HCT116 (cell line): ENCODE measurements at regions not wholly inside any gene's neighbourhood (a gene's known extent, or its start where the extent isn't known, plus 50 kb on each side); places are given as distances from the start of the nearest gene placed in this dataset.

Experiments
- ATAC-seq: fragments of 200-7000 bp; cut with Tn5 transposase; 2 replicates; pipeline ENCODE4 v1.9.1; 2020; ENCODE audit warnings: mild to moderate bottlenecking, moderate library complexity
- BruUV-seq: library from RNA; stranded (reverse); fragments of 400-500 nt; replicated peaks from 2 replicates; lab custom pipeline; 2021; lab: Mats Ljungman, UMichigan
- CTCF ChIA-PET: fragments of 300-600 bp; sonication (Branson Sonifier 250); formaldehyde crosslinking; loops from one replicate; lab custom pipeline; 2021; ENCODE audit warnings: antibody characterized with exemption; lab: Charles Lee
- POLR2A ChIA-PET: fragments of 300-600, 350-600 bp; sonication (Branson Sonifier 250); formaldehyde crosslinking; loops from one replicate; lab custom pipeline; 2021; ENCODE audit warnings: antibody characterized with exemption; lab: Charles Lee
- RAD21 ChIA-PET, 2 experiments: fragments of 300-600 bp; sonication (Branson Sonifier 250); formaldehyde crosslinking; loops; one replicate each; lab custom pipeline; 2023; ENCODE audit warnings: low total read pairs in 2 of 2; ENCODE audit not compliant: uncharacterized antibody in 2 of 2, unreplicated experiment in 2 of 2, low non-redundant PET in 1 of 2; lab: Charles Lee
- DNase-seq: peaks from one replicate; pipeline ENCODE4 v3.0.0-alpha.2; 2010; ENCODE audit warnings: low read depth, low spot score
- H2AFZ ChIP-seq: fragments of 200-600 bp; shearing (Covaris generic), sonication (generic); 2 replicates; pipeline ENCODE4 v1.6.1; 2017; ENCODE audit warnings: low read depth, mixed run types, mixed read lengths, antibody characterized with exemption, low read length; ENCODE audit not compliant: poor library complexity, severe bottlenecking
- H3K27ac ChIP-seq: 2 replicates; pipeline ENCODE4 v1.5.1; 2012; ENCODE audit warnings: low read depth, low read length
- H3K27me3 ChIP-seq: fragments of 200-600 bp; sonication (generic); 2 replicates; pipeline ENCODE4 v1.6.1; 2016; ENCODE audit warnings: mixed run types, low read length, mixed read lengths; ENCODE audit not compliant: insufficient read depth
- H3K36me3 ChIP-seq, 2 experiments: fragments of 200-500 bp in 1 of 2; fragments of 200-600 bp in 1 of 2; sonication (Bioruptor generic) in 1 of 2; sonication (generic) in 1 of 2; 2 replicates each; pipeline versions ENCODE4 v1.5.1 to v1.6.1; 2014 to 2016; ENCODE audit warnings: low read length in 2 of 2, inconsistent platforms in 1 of 2, mixed read lengths in 1 of 2, mixed run types in 1 of 2; ENCODE audit not compliant: insufficient read depth in 2 of 2, control insufficient read depth in 1 of 2
- H3K4me1 ChIP-seq, 2 experiments: fragments of 200-600 bp in 1 of 2; sonication (generic) in 1 of 2; 2 replicates each; pipeline versions ENCODE4 v1.5.1 to v1.6.1; 2012 to 2017; ENCODE audit warnings: low read length in 2 of 2, inconsistent platforms in 1 of 2, mild to moderate bottlenecking in 1 of 2, mixed read lengths in 1 of 2, mixed run types in 1 of 2, moderate library complexity in 1 of 2; ENCODE audit not compliant: insufficient read depth in 2 of 2, control insufficient read depth in 1 of 2
- H3K4me2 ChIP-seq: fragments of 200-600 bp; sonication (generic); 2 replicates; pipeline ENCODE4 v1.6.1; 2017; ENCODE audit warnings: mixed run types, low read length, mixed read lengths
- H3K4me3 ChIP-seq, 2 experiments: fragments of 200-600 bp in 1 of 2; sonication (generic) in 1 of 2; replicated peaks in 1 of 2; 2 replicates each; pipeline ENCODE4 v1.5.1; 2011 to 2016; ENCODE audit warnings: low read length in 2 of 2, control low read depth in 1 of 2, low read depth in 1 of 2, mild to moderate bottlenecking in 1 of 2, mixed read lengths in 1 of 2, mixed run types in 1 of 2
- H3K79me2 ChIP-seq: fragments of 200-600 bp; sonication (generic); 2 replicates; pipeline ENCODE4 v1.6.1; 2017; ENCODE audit warnings: mild to moderate bottlenecking, mixed run types, low read length, moderate library complexity, mixed read lengths; ENCODE audit not compliant: insufficient read depth
- H3K9ac ChIP-seq: fragments of 200-600 bp; sonication (generic); 2 replicates; pipeline ENCODE4 v1.6.1; 2016; ENCODE audit warnings: low read length, mixed read lengths
- H3K9me2 ChIP-seq: fragments of 200-600 bp; sonication (generic), shearing (Covaris generic); 2 replicates; pipeline ENCODE4 v1.6.1; 2017; ENCODE audit warnings: mixed run types, mild to moderate bottlenecking, moderate library complexity; ENCODE audit not compliant: insufficient read depth
- H3K9me3 ChIP-seq, 2 experiments: fragments of 200-500 bp in 1 of 2; fragments of 200-600 bp in 1 of 2; sonication (Bioruptor generic) in 1 of 2; sonication (generic) in 1 of 2; 2 replicates each; pipeline ENCODE4 v1.6.1; 2014 to 2017; ENCODE audit warnings: low read length in 2 of 2, mixed read lengths in 2 of 2, inconsistent platforms in 1 of 2, low read depth in 1 of 2, mild to moderate bottlenecking in 1 of 2, mixed run types in 1 of 2, moderate library complexity in 1 of 2; ENCODE audit not compliant: control insufficient read depth in 1 of 2, insufficient read depth in 1 of 2
- H4K20me1 ChIP-seq: fragments of 200-600 bp; sonication (generic), shearing (Covaris generic); 2 replicates; pipeline ENCODE4 v1.6.1; 2017; ENCODE audit warnings: mixed run types, mild to moderate bottlenecking, moderate library complexity; ENCODE audit not compliant: insufficient read depth
- CBX3 ChIP-seq: IDR thresholded peaks from 2 replicates; pipeline ENCODE4 v1.6.1; 2012; ENCODE audit warnings: low read depth
- CEBPB ChIP-seq: IDR thresholded peaks from 2 replicates; pipeline ENCODE4 v1.6.1; 2012; ENCODE audit warnings: low read depth
- EGR1 ChIP-seq: IDR thresholded peaks from 2 replicates; pipeline ENCODE4 v1.6.1; 2012; ENCODE audit warnings: low read depth
- EZH2 ChIP-seq: fragments of 200-600 bp; sonication (generic); IDR thresholded peaks from 2 replicates; pipeline ENCODE4 v1.6.1; 2017; ENCODE audit warnings: antibody characterized with exemption, mixed run types
- FOSL1 ChIP-seq: IDR thresholded peaks from 2 replicates; pipeline ENCODE4 v1.6.1; 2012; ENCODE audit warnings: low read depth
- REST ChIP-seq: IDR thresholded peaks from 2 replicates; pipeline ENCODE4 v1.6.1; 2012; ENCODE audit warnings: low read depth
- SIN3A ChIP-seq: IDR thresholded peaks from 2 replicates; pipeline ENCODE4 v1.6.1; 2012; ENCODE audit warnings: low read depth
- TCF7L2 ChIP-seq: IDR thresholded peaks from 2 replicates; pipeline ENCODE4 v1.7.0; 2011; ENCODE audit warnings: borderline replicate concordance, inconsistent platforms; ENCODE audit not compliant: insufficient read depth, insufficient read length; ENCODE audit errors: extremely low read depth
- ZBTB33 ChIP-seq: IDR thresholded peaks from 2 replicates; pipeline ENCODE4 v1.6.1; 2011; ENCODE audit warnings: mild to moderate bottlenecking, low read length, moderate library complexity; ENCODE audit not compliant: insufficient replicate concordance; ENCODE audit errors: extremely low read depth
- intact Hi-C: fragments of 100-400 bp; cut with micrococcal nuclease; formaldehyde crosslinking; loops from 2 replicates; pipeline ENCODE4 v1.10.0; 2022
- TF ChIP-seq, protein P1 (sequence below): IDR thresholded peaks from 2 replicates; pipeline ENCODE4 v1.6.1; 2012
- TF ChIP-seq, protein P2 (sequence below): IDR thresholded peaks from 2 replicates; pipeline ENCODE4 v1.6.1; 2012

- TF ChIP-seq EZH2, result no peak
- TF ChIP-seq, protein P1, sequence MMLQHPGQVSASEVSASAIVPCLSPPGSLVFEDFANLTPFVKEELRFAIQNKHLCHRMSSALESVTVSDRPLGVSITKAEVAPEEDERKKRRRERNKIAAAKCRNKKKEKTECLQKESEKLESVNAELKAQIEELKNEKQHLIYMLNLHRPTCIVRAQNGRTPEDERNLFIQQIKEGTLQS, result no peak
- TF ChIP-seq, all 23 proteins: peak for 0
- no peak for ATAC-seq
Measured at GRCh38 chr13:30520571-30520970, 54.8 kb upstream of the HMGB1 start.

GRCh38 chr13:30523211-30523610 lies 57.5 kb upstream of the HMGB1 start:
- no peaks in the 10 kb centered on the region for H3K27me3 ChIP-seq
- no peak overlapping the region for H3K27ac ChIP-seq
- H3K4me1 ChIP-seq, result no peaks in the 10 kb centered on the region
- RAD21 ChIA-PET, result no interaction called here
- CTCF ChIA-PET, result no interaction called here
- H3K36me3 ChIP-seq, result no peaks in the 10 kb centered on the region
- H4K20me1 ChIP-seq, result no peaks in the 10 kb centered on the region
- H3K9me3 ChIP-seq, result no peaks in the 10 kb centered on the region
- no peak overlapping the region for H3K4me2 ChIP-seq
- no peak overlapping the region for H3K9ac ChIP-seq
- no peaks in the 10 kb centered on the region for H3K79me2 ChIP-seq
- H3K4me3 ChIP-seq, result no peak overlapping the region
- no peaks in the 10 kb centered on the region for H3K9me2 ChIP-seq
- ATAC-seq (no peak), DNase-seq (no peak)
- intact Hi-C loops, result no loop called here
- no peak for TF ChIP-seq REST
- TF ChIP-seq CEBPB, result no peak
- no peak for TF ChIP-seq EGR1
- no peak for TF ChIP-seq ZBTB33
- TF ChIP-seq CBX3, result no peak
- no peak for TF ChIP-seq EZH2
- no peak for TF ChIP-seq SIN3A
- TF ChIP-seq, protein P2, sequence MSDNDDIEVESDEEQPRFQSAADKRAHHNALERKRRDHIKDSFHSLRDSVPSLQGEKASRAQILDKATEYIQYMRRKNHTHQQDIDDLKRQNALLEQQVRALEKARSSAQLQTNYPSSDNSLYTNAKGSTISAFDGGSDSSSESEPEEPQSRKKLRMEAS, result no peak
- no peak for TF ChIP-seq TCF7L2
- TF ChIP-seq FOSL1, result no peak
- BruUV-seq, result no TSS peak
- POLR2A ChIA-PET, result no interaction called here
- H2AFZ ChIP-seq, result no peak overlapping the region

More at GRCh38 chr13:30520571-30520970, 54.8 kb upstream of the HMGB1 start:
- H3K9me2 ChIP-seq, result no peaks in the 10 kb centered on the region
- ChIA-PET RAD21 (no interaction called here), CTCF (no interaction called here), POLR2A (no interaction called here)
- no peak overlapping the region for H3K4me3 ChIP-seq
- H3K4me2 ChIP-seq, result no peak overlapping the region
- no peak overlapping the region for H3K9ac ChIP-seq
- H2AFZ ChIP-seq, result no peak overlapping the region
- H4K20me1 ChIP-seq, result no peaks in the 10 kb centered on the region
- no peaks in the 10 kb centered on the region for H3K4me1 ChIP-seq
- no peaks in the 10 kb centered on the region for H3K79me2 ChIP-seq
- DNase-seq, result no peak
- no peak overlapping the region for H3K27ac ChIP-seq
- intact Hi-C loops, result no loop called here
- no peaks in the 10 kb centered on the region for H3K27me3 ChIP-seq
- H3K9me3 ChIP-seq, result no peaks in the 10 kb centered on the region
- BruUV-seq, result no TSS peak
- H3K36me3 ChIP-seq, result no peaks in the 10 kb centered on the region
